ENCODE measurements at regions not wholly inside any gene's neighbourhood (a gene's known extent, or its start where the extent isn't known, plus 50 kb on each side); places are given as distances from the start of the nearest gene placed in this dataset.

GRCh38 chr10:2933924-2934323 lies 133.4 kb upstream of the PFKP start:
- Histone ChIP-seq H3K36me3 (no peaks in the 10 kb centered on the region), H3K4me1 (no peaks in the 10 kb centered on the region), H3K27ac (no peak overlapping the region), H3K27me3 (no peaks in the 10 kb centered on the region), H3K4me3 (no peak overlapping the region), H3K9me3 (no peaks in the 10 kb centered on the region)
- intact Hi-C loops (cut with DNase I) = no loop called here
- ATAC-seq (no peak), DNase-seq (no peak)
- TF ChIP-seq POLR2A (IDR thresholded peaks at IDR 0.05) (no peak), CTCF (IDR thresholded peaks at IDR 0.05) (no peak)
- WGBS (ENCODE audit: insufficient coverage, low coverage, low lambda C conversion rate, missing lambda C conversion rate) = 63% methylated on average over 7 of the region's 7 CpGs

GRCh38 chr10:2933519-2933918 lies 133.8 kb upstream of the PFKP start:
- intact Hi-C loops (cut with DNase I) = no loop called here
- no peak overlapping the region for H3K4me3 ChIP-seq
- H3K9me3 ChIP-seq = no peaks in the 10 kb centered on the region
- no peaks in the 10 kb centered on the region for H3K4me1 ChIP-seq
- ATAC-seq (no peak), DNase-seq (no peak)
- WGBS (ENCODE audit: insufficient coverage, low coverage, low lambda C conversion rate, missing lambda C conversion rate) = 47% methylated on average over 3 of the region's 3 CpGs
- no peak overlapping the region for H3K27ac ChIP-seq
- TF ChIP-seq CTCF (IDR thresholded peaks at IDR 0.05) = no peak
- TF ChIP-seq POLR2A (IDR thresholded peaks at IDR 0.05) = no peak
- H3K27me3 ChIP-seq = no peaks in the 10 kb centered on the region
- H3K36me3 ChIP-seq = no peaks in the 10 kb centered on the region

- H3K4me3 ChIP-seq = no peak overlapping the region
- no peaks in the 10 kb centered on the region for H3K27me3 ChIP-seq
- WGBS (ENCODE audit: insufficient coverage, low coverage, low lambda C conversion rate, missing lambda C conversion rate) = 70% methylated on average over 7 of the region's 10 CpGs
- TF ChIP-seq CTCF (IDR thresholded peaks at IDR 0.05) = no peak
- TF ChIP-seq POLR2A (IDR thresholded peaks at IDR 0.05) = no peak
- intact Hi-C loops (cut with DNase I) = no loop called here
- no peaks in the 10 kb centered on the region for H3K9me3 ChIP-seq
- ATAC-seq (no peak), DNase-seq (no peak)
- H3K4me1 ChIP-seq = no peaks in the 10 kb centered on the region
- H3K27ac ChIP-seq = no peak overlapping the region
- H3K36me3 ChIP-seq = no peaks in the 10 kb centered on the region
Measured at GRCh38 chr10:2933071-2933470, 134.3 kb upstream of the PFKP start.

- no peak for TF ChIP-seq POLR2A (IDR thresholded peaks at IDR 0.05)
- no peak for TF ChIP-seq CTCF (IDR thresholded peaks at IDR 0.05)
- ATAC-seq (no peak), DNase-seq (no peak)
- Histone ChIP-seq H3K27me3 (no peaks in the 10 kb centered on the region), H3K9me3 (no peaks in the 10 kb centered on the region), H3K36me3 (no peaks in the 10 kb centered on the region), H3K27ac (no peak overlapping the region), H3K4me1 (no peaks in the 10 kb centered on the region), H3K4me3 (no peak overlapping the region)
- 49% methylated on average over 10 of the region's 10 CpGs for WGBS (ENCODE audit: insufficient coverage, low coverage, low lambda C conversion rate, missing lambda C conversion rate)
- intact Hi-C loops (cut with DNase I) = loop anchor here in 1 of 2 donors (10.0 kb wide), 1 partner anchor 115 kb away; no protein-coding TSS in a partner anchor
Measured at GRCh38 chr10:2929480-2930258, 137.7 kb upstream of the PFKP start.

Data from right lobe of liver (tissue), 6 donors.